22Rv1 (cell line): ENCODE measurements at regions not wholly inside any gene's neighbourhood (a gene's known extent, or its start where the extent isn't known, plus 50 kb on each side); places are given as distances from the start of the nearest gene placed in this dataset.

Experiments used
- H3K27ac ChIP-seq: fragments of 450-650 bp; 2 replicates; pipeline ENCODE4 v1.5.1; 2017
- ZFX ChIP-seq: fragments of 450-650 bp; IDR thresholded peaks from 2 replicates; pipeline ENCODE4 v1.6.1; 2017; ENCODE audit warnings: antibody characterized with exemption, borderline replicate concordance
- TF ChIP-seq, protein P1 (sequence below): fragments of 450-650 bp; IDR thresholded peaks from 2 replicates; pipeline ENCODE4 v1.5.1; 2017; ENCODE audit warnings: mild to moderate bottlenecking

DNA sequence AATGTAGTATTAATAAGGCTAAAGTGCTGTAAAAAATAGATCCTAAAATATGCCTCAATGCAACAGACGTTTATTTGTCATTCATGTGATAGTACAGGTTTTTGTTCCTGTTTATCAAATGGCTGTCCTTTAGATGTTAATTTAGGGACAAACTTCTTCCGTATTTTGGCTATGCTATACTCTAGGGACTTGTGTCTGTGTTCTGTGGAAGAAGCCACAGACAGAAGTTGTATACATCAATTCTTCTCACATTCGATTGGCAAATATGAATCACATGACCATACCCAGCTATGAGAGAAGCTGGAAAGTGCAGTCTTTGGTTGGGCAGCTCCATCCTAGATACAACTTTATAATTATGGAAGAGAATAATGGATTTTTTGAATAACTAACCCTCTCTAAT is 232.7 kb upstream of the SNX7 start:
- TF ChIP-seq ZFX: no peak
- TF ChIP-seq, protein P1, sequence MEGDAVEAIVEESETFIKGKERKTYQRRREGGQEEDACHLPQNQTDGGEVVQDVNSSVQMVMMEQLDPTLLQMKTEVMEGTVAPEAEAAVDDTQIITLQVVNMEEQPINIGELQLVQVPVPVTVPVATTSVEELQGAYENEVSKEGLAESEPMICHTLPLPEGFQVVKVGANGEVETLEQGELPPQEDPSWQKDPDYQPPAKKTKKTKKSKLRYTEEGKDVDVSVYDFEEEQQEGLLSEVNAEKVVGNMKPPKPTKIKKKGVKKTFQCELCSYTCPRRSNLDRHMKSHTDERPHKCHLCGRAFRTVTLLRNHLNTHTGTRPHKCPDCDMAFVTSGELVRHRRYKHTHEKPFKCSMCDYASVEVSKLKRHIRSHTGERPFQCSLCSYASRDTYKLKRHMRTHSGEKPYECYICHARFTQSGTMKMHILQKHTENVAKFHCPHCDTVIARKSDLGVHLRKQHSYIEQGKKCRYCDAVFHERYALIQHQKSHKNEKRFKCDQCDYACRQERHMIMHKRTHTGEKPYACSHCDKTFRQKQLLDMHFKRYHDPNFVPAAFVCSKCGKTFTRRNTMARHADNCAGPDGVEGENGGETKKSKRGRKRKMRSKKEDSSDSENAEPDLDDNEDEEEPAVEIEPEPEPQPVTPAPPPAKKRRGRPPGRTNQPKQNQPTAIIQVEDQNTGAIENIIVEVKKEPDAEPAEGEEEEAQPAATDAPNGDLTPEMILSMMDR: no peak

DNA sequence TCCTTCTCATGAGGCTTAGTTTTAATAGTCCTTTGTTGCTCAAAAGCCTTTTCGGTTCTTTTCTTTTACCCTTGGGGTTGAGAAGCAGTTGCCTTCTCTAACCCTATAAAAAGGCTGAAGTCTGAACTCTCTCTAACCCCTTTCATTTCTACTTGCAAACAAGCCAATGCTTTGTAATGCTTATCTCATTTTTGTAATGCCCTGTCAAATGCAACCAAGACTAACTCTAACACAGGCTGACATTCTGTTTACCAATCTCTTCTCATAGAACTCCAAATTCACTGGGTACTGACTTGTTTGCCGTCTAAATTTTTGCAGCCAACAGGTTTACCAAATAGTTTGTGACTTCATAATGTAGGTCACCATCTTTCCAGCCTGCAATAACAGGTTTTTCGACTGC is 233.9 kb upstream of the SNX7 start:
- TF ChIP-seq, protein P1: no peak
- TF ChIP-seq ZFX: no peak
- no peak overlapping the region for H3K27ac ChIP-seq

More for the DNA sequence above, 232.7 kb upstream of the SNX7 start:
- peak overlapping the region; percentile 78; the same call in 1 of the 2 replicates for H3K27ac ChIP-seq

DNA sequence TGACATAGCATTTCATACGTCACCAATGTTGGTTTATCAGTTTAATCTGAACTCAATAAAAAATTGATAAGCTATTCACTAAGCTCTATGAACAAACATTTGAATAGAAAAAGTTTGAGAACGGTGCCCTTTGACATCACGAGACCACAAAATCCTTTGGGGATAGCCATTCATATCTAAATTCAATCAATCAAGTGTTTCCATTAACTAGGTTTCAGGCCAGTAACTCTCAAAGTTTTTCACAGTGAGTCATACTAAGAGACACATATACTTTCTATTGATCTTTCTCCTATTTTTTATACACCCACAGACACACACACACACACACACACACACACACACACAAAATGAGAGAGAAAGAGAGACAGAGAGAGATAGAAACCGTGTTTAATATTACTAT is 235.4 kb upstream of the SNX7 start:
- H3K27ac ChIP-seq: no peak overlapping the region
- no peak for TF ChIP-seq ZFX
- TF ChIP-seq, protein P1: no peak

DNA sequence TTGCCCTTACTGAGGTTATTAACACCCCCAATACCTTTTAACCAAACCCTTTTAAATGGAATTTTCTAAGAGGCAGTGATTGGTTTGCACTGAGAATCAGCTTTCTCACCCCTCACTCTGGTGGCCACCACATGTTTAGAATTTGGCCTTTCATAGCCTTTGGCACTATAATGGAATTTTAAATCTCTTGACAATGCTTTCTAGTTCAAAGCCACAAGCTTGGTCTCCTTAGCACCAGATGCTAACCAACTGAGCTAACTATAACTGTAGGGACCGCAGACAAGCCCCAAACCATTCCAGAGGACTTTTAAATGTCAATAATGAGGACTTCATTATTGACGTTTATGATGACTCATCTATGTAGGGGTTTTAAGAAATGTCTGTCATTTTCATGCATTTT is 238.7 kb upstream of the SNX7 start:
- no peak for TF ChIP-seq ZFX
- TF ChIP-seq, protein P1: no peak
- no peak overlapping the region for H3K27ac ChIP-seq

DNA sequence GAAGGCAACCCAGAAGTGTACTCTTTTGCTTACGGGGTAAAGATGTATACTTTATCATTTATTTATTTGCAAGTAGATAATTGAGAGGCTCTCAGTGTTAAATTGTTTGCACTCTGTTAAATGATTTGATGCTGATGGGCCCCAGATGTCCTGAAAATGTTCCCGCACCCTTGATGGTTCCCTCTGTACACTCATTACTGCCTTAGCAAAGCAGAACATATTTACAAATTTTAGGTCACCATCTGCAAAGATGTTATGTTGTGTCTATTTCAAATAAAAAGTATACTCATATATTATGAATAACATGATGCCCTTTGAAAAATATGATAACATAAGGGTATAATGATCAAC is 240.5 kb upstream of the SNX7 start:
- TF ChIP-seq ZFX: no peak
- TF ChIP-seq, protein P1: no peak

DNA sequence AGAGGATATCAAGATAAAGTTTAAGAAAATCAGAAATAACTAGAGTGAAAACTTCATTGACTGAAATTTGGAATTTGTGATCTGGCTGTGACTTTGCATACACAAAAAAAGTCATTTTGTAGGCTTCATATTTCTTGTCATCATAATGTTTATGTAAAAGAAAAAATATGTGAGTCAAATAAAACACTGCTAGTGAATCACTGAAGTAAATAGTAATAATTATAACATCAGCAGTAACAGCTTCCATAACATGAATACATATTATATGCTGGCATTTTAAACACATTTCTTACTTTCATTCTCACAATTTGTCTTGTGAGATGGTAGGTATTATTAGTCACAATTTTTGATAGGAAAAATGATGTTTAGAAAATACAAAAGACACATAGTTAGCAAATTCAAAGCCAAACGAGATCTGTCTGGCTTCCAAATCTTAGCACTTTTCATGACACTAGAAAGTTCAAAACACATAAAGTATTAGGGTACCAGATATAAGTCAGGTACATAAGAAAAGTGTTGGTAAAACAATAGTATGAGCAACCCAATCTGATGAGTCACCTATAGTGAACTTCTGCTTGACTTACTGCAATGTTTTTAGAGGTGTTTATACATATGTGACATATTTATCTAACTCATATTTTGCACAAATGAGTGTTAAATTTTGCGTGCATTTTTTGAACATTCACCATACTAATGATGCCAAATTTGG is 241.0 kb upstream of the SNX7 start:
- H3K27ac ChIP-seq: no peak overlapping the region
- TF ChIP-seq, protein P1: no peak
- no peak for TF ChIP-seq ZFX

More for the DNA sequence above, 240.5 kb upstream of the SNX7 start:
- no peak overlapping the region for H3K27ac ChIP-seq

DNA sequence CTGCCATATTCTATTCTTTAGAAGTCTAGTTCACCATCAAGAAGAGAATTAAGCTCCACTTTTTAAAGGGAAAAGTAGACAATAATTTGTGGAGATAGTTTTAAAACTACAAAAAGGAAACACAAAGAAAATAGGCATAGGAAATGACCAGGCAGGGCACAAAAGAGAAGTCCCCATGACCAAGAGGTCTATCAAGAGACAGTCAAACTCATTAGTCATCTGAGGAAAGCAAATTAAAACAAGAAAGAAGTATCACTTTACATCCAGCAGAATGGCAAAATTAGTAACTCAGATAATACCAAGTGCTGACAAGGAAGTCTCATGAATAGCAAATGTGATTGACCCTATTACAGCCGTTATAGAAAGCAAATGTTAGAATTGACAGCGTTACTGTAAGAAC is 243.7 kb upstream of the SNX7 start:
- TF ChIP-seq ZFX: no peak
- TF ChIP-seq, protein P1: no peak
- H3K27ac ChIP-seq: no peak overlapping the region
